ENCODE measurements at regions not wholly inside any gene's neighbourhood (a gene's known extent, or its start where the extent isn't known, plus 50 kb on each side); places are given as distances from the start of the nearest gene placed in this dataset.

GRCh38 chr2:57567245-57567644 lies 479.4 kb upstream of the VRK2 start:
- Mint-ChIP-seq H3K36me3 (ENCODE audit: low read depth) (no peaks in the 10 kb centered on the region), H3K9me3 (no peaks in the 10 kb centered on the region), H3K4me1 (ENCODE audit: low read depth) (no peaks in the 10 kb centered on the region), H3K4me3 (no peak overlapping the region), H3K27ac (no peak overlapping the region), H3K27me3 (no peaks in the 10 kb centered on the region)
- CTCF ChIA-PET, result no interaction called here
- POLR2A ChIA-PET, result no interaction called here
- intact Hi-C loops (cut with micrococcal nuclease), result no loop called here
- TF ChIP-seq CTCF (IDR thresholded peaks at IDR 0.05), result no peak
- ATAC-seq (no peak), DNase-seq (no peak)

- CTCF ChIA-PET, result no interaction called here
- H3K27ac Mint-ChIP-seq, result no peak overlapping the region
- DNase-seq (no peak), ATAC-seq (no peak)
- intact Hi-C loops (cut with micrococcal nuclease), result no loop called here
- H3K36me3 Mint-ChIP-seq (ENCODE audit: low read depth), result no peaks in the 10 kb centered on the region
- H3K27me3 Mint-ChIP-seq, result no peaks in the 10 kb centered on the region
- no peak for TF ChIP-seq CTCF (IDR thresholded peaks at IDR 0.05)
- POLR2A ChIA-PET, result no interaction called here
- no peaks in the 10 kb centered on the region for H3K4me1 Mint-ChIP-seq (ENCODE audit: low read depth)
- H3K9me3 Mint-ChIP-seq, result no peaks in the 10 kb centered on the region
- no peak overlapping the region for H3K4me3 Mint-ChIP-seq
Measured at GRCh38 chr2:57569396-57569795, 477.2 kb upstream of the VRK2 start.

- Mint-ChIP-seq H3K4me3 (no peak overlapping the region), H3K27ac (no peak overlapping the region), H3K27me3 (no peaks in the 10 kb centered on the region), H3K9me3 (no peaks in the 10 kb centered on the region), H3K36me3 (ENCODE audit: low read depth) (no peaks in the 10 kb centered on the region), H3K4me1 (ENCODE audit: low read depth) (no peaks in the 10 kb centered on the region)
- ChIA-PET POLR2A (no interaction called here), CTCF (no interaction called here)
- intact Hi-C loops (cut with micrococcal nuclease), result no loop called here
- DNase-seq, result no peak
- no peak for TF ChIP-seq CTCF (IDR thresholded peaks at IDR 0.05)
- no peak for ATAC-seq
Measured at GRCh38 chr2:57570961-57571360, 475.6 kb upstream of the VRK2 start.

DNA sequence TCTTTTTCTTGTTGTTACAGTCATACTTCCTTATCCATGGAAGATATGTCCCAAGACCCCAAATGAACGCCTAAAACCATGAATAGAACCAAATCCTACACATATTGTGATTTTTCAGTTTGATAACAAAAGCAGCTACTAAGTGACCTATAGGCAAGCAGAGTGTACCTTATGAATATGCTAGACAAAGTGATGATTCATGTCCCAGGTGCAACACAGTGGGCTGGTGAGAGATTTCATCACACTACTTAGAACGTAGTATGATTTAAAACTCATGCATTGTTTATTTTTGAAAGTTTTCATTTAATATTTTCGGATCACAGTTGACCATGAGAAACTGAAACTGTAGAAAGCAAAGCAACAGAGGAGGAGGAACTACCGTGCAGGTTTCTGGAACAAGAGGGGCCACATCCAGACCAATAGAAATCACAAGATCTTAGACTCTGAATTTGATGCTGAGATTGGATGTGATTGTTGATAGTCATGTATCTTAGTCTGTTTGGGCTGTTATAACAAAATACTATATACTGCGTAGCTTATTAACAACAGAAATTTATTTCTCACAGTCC lies 470.8 kb upstream of the VRK2 start:
- Mint-ChIP-seq H3K4me1 (ENCODE audit: low read depth) (no peaks in the 10 kb centered on the region), H3K9me3 (peaks cover 2% of the 10 kb centered on the region), H3K27me3 (no peaks in the 10 kb centered on the region), H3K36me3 (ENCODE audit: low read depth) (no peaks in the 10 kb centered on the region), H3K4me3 (no peak overlapping the region), H3K27ac (no peak overlapping the region)
- CTCF ChIA-PET, result no interaction called here
- no peak for TF ChIP-seq CTCF (IDR thresholded peaks at IDR 0.05)
- POLR2A ChIA-PET, result no interaction called here
- no peak for DNase-seq
- intact Hi-C loops (cut with micrococcal nuclease), result no loop called here
- ATAC-seq, result no peak

GRCh38 chr2:57576983-57577382 lies 469.6 kb upstream of the VRK2 start:
- Mint-ChIP-seq H3K27me3 (no peaks in the 10 kb centered on the region), H3K4me1 (ENCODE audit: low read depth) (no peaks in the 10 kb centered on the region), H3K27ac (no peak overlapping the region), H3K9me3 (peaks cover 2% of the 10 kb centered on the region), H3K4me3 (no peak overlapping the region), H3K36me3 (ENCODE audit: low read depth) (no peaks in the 10 kb centered on the region)
- ChIA-PET CTCF (no interaction called here), POLR2A (no interaction called here)
- intact Hi-C loops (cut with micrococcal nuclease), result no loop called here
- DNase-seq, result no peak
- no peak for ATAC-seq
- no peak for TF ChIP-seq CTCF (IDR thresholded peaks at IDR 0.05)

Measured in activated CD8-positive, alpha-beta T cell treated with anti-CD3 and anti-CD28 coated beads for 36 hours (primary cell).